Effector memory CD4-positive, alpha-beta T cell (primary cell): ENCODE measurements at regions not wholly inside any gene's neighbourhood (a gene's known extent, or its start where the extent isn't known, plus 50 kb on each side); places are given as distances from the start of the nearest gene placed in this dataset.

Source experiments
- DNase-seq, 3 donors: peaks; one replicate each; pipeline ENCODE4 v3.0.0-alpha.2; 2020
- H3K27ac ChIP-seq: 2 replicates; pipeline ENCODE4 v1.7.0; 2013; ENCODE audit warnings: mild to moderate bottlenecking, low read length, moderate library complexity; ENCODE audit not compliant: insufficient read depth, poor library complexity, severe bottlenecking
- H3K27me3 ChIP-seq: replicated peaks from 2 replicates; pipeline ENCODE4 v1.7.0; 2013; ENCODE audit warnings: mild to moderate bottlenecking, low read length; ENCODE audit not compliant: insufficient read depth, control insufficient read depth, poor library complexity, severe bottlenecking
- H3K36me3 ChIP-seq: 2 replicates; pipeline ENCODE4 v1.7.0; 2013; ENCODE audit warnings: mild to moderate bottlenecking, low read length, moderate library complexity; ENCODE audit not compliant: control insufficient read depth, insufficient read depth
- H3K4me1 ChIP-seq: 2 replicates; pipeline ENCODE4 v1.7.0; 2013; ENCODE audit warnings: low read length, mild to moderate bottlenecking; ENCODE audit not compliant: control insufficient read depth, insufficient read depth, poor library complexity, severe bottlenecking
- H3K4me3 ChIP-seq: 2 replicates; pipeline ENCODE4 v1.7.0; 2013; ENCODE audit warnings: low read length, low read depth, mild to moderate bottlenecking; ENCODE audit not compliant: insufficient read depth, poor library complexity, severe bottlenecking
- H3K9me3 ChIP-seq: 2 replicates; pipeline ENCODE4 v1.7.0; 2013; ENCODE audit warnings: mild to moderate bottlenecking, low read length, moderate library complexity; ENCODE audit not compliant: control insufficient read depth

GRCh38 chr12:90859591-90859990 is 95.4 kb downstream of the CCER1 start:
- no peak for DNase-seq
- no peak overlapping the region for H3K27ac ChIP-seq
- H3K4me1 ChIP-seq = no peaks in the 10 kb centered on the region
- no peak overlapping the region for H3K4me3 ChIP-seq
- H3K9me3 ChIP-seq = no peaks in the 10 kb centered on the region
- no peaks in the 10 kb centered on the region for H3K27me3 ChIP-seq
- H3K36me3 ChIP-seq = no peaks in the 10 kb centered on the region

GRCh38 chr12:90858252-90858651 is 96.7 kb downstream of the CCER1 start:
- DNase-seq = no peak
- Histone ChIP-seq H3K4me3 (no peak overlapping the region), H3K9me3 (no peaks in the 10 kb centered on the region), H3K27ac (no peak overlapping the region), H3K27me3 (no peaks in the 10 kb centered on the region), H3K4me1 (no peaks in the 10 kb centered on the region), H3K36me3 (no peaks in the 10 kb centered on the region)

- H3K4me1 ChIP-seq = no peaks in the 10 kb centered on the region
- no peaks in the 10 kb centered on the region for H3K27me3 ChIP-seq
- H3K9me3 ChIP-seq = no peaks in the 10 kb centered on the region
- no peak for DNase-seq
- no peak overlapping the region for H3K27ac ChIP-seq
- no peak overlapping the region for H3K4me3 ChIP-seq
- H3K36me3 ChIP-seq = no peaks in the 10 kb centered on the region
Measured at GRCh38 chr12:90855534-90855933, 99.4 kb downstream of the CCER1 start.

GRCh38 chr12:90854136-90854689 is 100.8 kb downstream of the CCER1 start:
- H3K9me3 ChIP-seq = no peaks in the 10 kb centered on the region
- no peaks in the 10 kb centered on the region for H3K27me3 ChIP-seq
- no peaks in the 10 kb centered on the region for H3K36me3 ChIP-seq
- DNase-seq = no peak
- H3K27ac ChIP-seq = no peak overlapping the region
- no peak overlapping the region for H3K4me3 ChIP-seq
- no peaks in the 10 kb centered on the region for H3K4me1 ChIP-seq

- H3K4me3 ChIP-seq = no peak overlapping the region
- no peaks in the 10 kb centered on the region for H3K27me3 ChIP-seq
- H3K27ac ChIP-seq = no peak overlapping the region
- H3K36me3 ChIP-seq = no peaks in the 10 kb centered on the region
- H3K4me1 ChIP-seq = no peaks in the 10 kb centered on the region
- DNase-seq = no peak
- no peaks in the 10 kb centered on the region for H3K9me3 ChIP-seq
Measured at GRCh38 chr12:90851800-90852718, 102.9 kb downstream of the CCER1 start.

GRCh38 chr12:90842477-90842876 is 112.5 kb downstream of the CCER1 start:
- no peak overlapping the region for H3K4me3 ChIP-seq
- no peaks in the 10 kb centered on the region for H3K27me3 ChIP-seq
- H3K36me3 ChIP-seq = no peaks in the 10 kb centered on the region
- DNase-seq = no peak
- no peaks in the 10 kb centered on the region for H3K4me1 ChIP-seq
- H3K9me3 ChIP-seq = no peaks in the 10 kb centered on the region
- H3K27ac ChIP-seq = no peak overlapping the region

- Histone ChIP-seq H3K4me3 (no peak overlapping the region), H3K36me3 (no peaks in the 10 kb centered on the region), H3K27me3 (no peaks in the 10 kb centered on the region), H3K9me3 (no peaks in the 10 kb centered on the region), H3K27ac (no peak overlapping the region), H3K4me1 (no peaks in the 10 kb centered on the region)
- no peak for DNase-seq
Measured at GRCh38 chr12:90841336-90841735, 113.6 kb downstream of the CCER1 start.

- Histone ChIP-seq H3K9me3 (no peaks in the 10 kb centered on the region), H3K4me3 (no peak overlapping the region), H3K4me1 (no peaks in the 10 kb centered on the region), H3K36me3 (no peaks in the 10 kb centered on the region), H3K27me3 (no peaks in the 10 kb centered on the region), H3K27ac (no peak overlapping the region)
- DNase-seq = no peak
Measured at GRCh38 chr12:90839346-90839745, 115.6 kb downstream of the CCER1 start.

- Histone ChIP-seq H3K27ac (no peak overlapping the region), H3K36me3 (no peaks in the 10 kb centered on the region), H3K4me1 (no peaks in the 10 kb centered on the region), H3K9me3 (no peaks in the 10 kb centered on the region), H3K27me3 (no peaks in the 10 kb centered on the region), H3K4me3 (no peak overlapping the region)
- no peak for DNase-seq
Measured at GRCh38 chr12:90836689-90837088, 118.3 kb downstream of the CCER1 start.

- no peaks in the 10 kb centered on the region for H3K27me3 ChIP-seq
- no peak overlapping the region for H3K4me3 ChIP-seq
- H3K36me3 ChIP-seq = no peaks in the 10 kb centered on the region
- no peak overlapping the region for H3K27ac ChIP-seq
- H3K4me1 ChIP-seq = no peaks in the 10 kb centered on the region
- DNase-seq = no peak
- no peaks in the 10 kb centered on the region for H3K9me3 ChIP-seq
Measured at GRCh38 chr12:90833228-90833627, 121.7 kb downstream of the CCER1 start.
